Spinal cord (tissue), 9 donors: ENCODE measurements at regions not wholly inside any gene's neighbourhood (a gene's known extent, or its start where the extent isn't known, plus 50 kb on each side); places are given as distances from the start of the nearest gene placed in this dataset.

ENCODE experiments used
- DNase-seq, 6 donors: peaks; one replicate each; pipeline versions ENCODE4 v3.0.0 to v3.0.0-alpha.2; 2013 to 2015; ENCODE audit warnings: low spot score in 6 of 6, low read depth in 4 of 6
- H3K27ac ChIP-seq: one replicate; pipeline ENCODE4 v1.5.1; 2013; ENCODE audit warnings: low read depth, low read length, control low read depth
- H3K27me3 ChIP-seq: one replicate; pipeline ENCODE4 v1.6.1; 2013; ENCODE audit warnings: low read length; ENCODE audit not compliant: control insufficient read depth, insufficient read depth
- H3K36me3 ChIP-seq: one replicate; pipeline ENCODE4 v1.6.1; 2013; ENCODE audit warnings: low read length; ENCODE audit not compliant: control insufficient read depth, insufficient read depth
- H3K4me1 ChIP-seq: one replicate; pipeline ENCODE4 v1.6.1; 2013; ENCODE audit warnings: low read length; ENCODE audit not compliant: control insufficient read depth, insufficient read depth
- H3K4me3 ChIP-seq: one replicate; pipeline ENCODE4 v1.5.1; 2013; ENCODE audit warnings: low read depth, low read length, control low read depth
- H3K9me3 ChIP-seq: one replicate; pipeline ENCODE4 v1.6.1; 2013; ENCODE audit warnings: low read length; ENCODE audit not compliant: control insufficient read depth, insufficient read depth
- WGBS: methylation state at CpG from one replicate; pipeline ENCODE4 v1.1.5; 2013; ENCODE audit warnings: missing lambda C conversion rate; ENCODE audit not compliant: insufficient coverage; 5-methylcytosine and 5-hydroxymethylcytosine counted together
- donor health status: healthy.

DNA sequence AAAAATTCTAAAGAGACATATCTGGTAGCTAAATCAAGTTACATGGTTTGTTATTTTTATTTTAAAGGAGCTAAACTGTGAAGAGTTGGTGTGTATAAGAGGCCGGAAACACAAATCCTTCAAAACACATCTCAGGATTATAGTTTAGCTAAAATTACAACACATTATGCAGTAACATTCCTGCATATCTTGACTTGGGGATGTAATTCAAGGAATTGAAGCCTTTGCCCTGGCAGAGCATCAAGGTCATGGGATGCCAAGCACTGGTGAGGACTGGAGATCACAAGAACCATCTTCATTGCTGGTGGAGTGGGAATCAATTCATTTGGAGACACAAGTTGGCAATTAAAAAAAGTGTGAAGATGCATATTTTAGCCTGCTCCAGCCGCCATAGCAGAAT is 86.8 kb upstream of the LSM6 start:
- no peak for DNase-seq
- no peak overlapping the region for H3K4me3 ChIP-seq
- no peaks in the 10 kb centered on the region for H3K4me1 ChIP-seq
- no CpG with 5 or more reads among the region's 2 CpGs for whole genome bisulfite sequencing
- no peaks in the 10 kb centered on the region for H3K9me3 ChIP-seq
- H3K36me3 ChIP-seq: no peaks in the 10 kb centered on the region
- no peaks in the 10 kb centered on the region for H3K27me3 ChIP-seq
- H3K27ac ChIP-seq: no peak overlapping the region

DNA sequence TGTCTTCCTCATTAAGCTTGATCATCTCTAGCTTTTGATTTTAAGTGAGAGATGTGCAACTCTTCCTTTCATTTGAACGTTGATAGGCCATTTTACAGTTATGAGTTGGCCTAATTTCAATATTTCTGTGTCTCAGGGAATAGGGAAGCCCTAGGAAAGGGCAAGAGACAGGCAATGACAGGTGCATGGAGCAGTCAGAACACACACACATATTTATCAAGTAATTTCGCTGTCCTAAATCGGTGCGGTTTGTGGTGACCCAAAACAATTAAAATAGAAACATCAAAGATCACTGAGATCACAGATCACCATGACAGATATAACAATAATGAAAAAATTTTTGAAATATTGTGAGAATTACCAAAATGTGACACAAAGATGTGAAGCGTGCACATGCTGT is 87.7 kb upstream of the LSM6 start:
- Histone ChIP-seq H3K4me1 (no peaks in the 10 kb centered on the region), H3K27ac (no peak overlapping the region), H3K27me3 (no peaks in the 10 kb centered on the region), H3K9me3 (no peaks in the 10 kb centered on the region), H3K4me3 (no peak overlapping the region), H3K36me3 (no peaks in the 10 kb centered on the region)
- WGBS: 90% methylated on average over 2 of the region's 5 CpGs
- DNase-seq: no peak

DNA sequence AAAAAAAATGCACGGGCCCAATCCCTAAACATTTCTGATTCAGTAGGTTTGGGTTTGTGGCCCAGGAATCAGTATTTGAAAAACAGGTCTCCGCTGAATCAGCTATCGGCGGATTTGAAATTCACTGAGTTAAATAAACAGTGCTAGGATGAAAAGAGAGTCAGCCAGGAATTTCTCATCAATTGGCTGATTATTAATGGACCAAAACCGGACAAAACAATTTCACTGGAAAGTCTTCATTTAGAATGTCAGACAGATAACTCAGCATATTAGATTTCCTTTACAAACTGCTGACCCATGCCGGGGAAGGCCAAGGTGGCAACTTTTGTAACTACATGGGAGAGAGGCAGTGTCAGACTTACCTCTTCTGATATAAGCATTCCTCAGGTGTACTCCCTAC is 99.4 kb upstream of the LSM6 start:
- Histone ChIP-seq H3K9me3 (no peaks in the 10 kb centered on the region), H3K4me3 (no peak overlapping the region), H3K4me1 (no peaks in the 10 kb centered on the region), H3K27me3 (no peaks in the 10 kb centered on the region), H3K36me3 (no peaks in the 10 kb centered on the region), H3K27ac (no peak overlapping the region)
- DNase-seq: no peak
- WGBS: 100% methylated on average over 4 of the region's 6 CpGs

DNA sequence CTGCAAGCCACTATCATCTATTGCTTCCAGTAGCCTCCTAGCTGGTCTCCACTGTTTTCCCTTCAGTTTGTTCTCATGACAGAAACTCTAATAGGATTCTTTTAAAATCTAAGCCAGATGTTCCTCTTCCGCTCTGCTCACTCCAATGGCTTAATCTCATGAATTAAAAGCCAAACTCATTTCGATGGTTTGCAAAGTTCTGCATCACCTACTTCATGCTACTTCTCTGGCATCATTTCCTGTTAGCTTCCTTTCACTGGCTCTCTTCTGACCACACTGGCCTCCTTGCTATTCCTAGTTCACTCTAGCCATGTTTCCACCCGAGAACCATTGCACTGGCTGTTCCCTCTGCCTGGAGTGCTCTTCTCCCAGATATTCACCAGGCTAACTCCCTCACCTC is 102.0 kb upstream of the LSM6 start:
- no peaks in the 10 kb centered on the region for H3K27me3 ChIP-seq
- no peaks in the 10 kb centered on the region for H3K36me3 ChIP-seq
- H3K27ac ChIP-seq: no peak overlapping the region
- no peaks in the 10 kb centered on the region for H3K4me1 ChIP-seq
- DNase-seq: no peak
- WGBS: 85% methylated on average over 3 of the region's 3 CpGs
- no peaks in the 10 kb centered on the region for H3K9me3 ChIP-seq
- H3K4me3 ChIP-seq: no peak overlapping the region

DNA sequence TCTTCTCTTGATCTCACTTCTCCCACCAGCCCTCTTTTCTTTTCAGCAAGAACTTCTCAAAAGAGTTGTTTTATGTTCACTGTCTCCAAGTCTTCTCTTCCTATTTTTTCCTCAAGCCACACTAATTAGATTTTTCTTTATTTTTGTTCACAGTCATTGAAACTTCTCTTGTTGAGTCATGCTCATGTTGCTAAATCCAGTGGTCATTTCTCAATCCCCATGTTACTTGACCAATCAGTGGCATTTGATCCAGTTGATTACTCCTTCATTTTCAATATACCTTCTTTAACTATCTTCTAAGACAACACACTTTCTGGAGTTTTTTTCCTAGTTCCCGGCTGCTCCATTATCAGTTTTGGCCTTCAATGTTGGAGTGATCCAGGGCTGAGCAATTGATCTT is 103.1 kb upstream of the LSM6 start:
- no peaks in the 10 kb centered on the region for H3K36me3 ChIP-seq
- no peaks in the 10 kb centered on the region for H3K9me3 ChIP-seq
- no peaks in the 10 kb centered on the region for H3K27me3 ChIP-seq
- H3K4me1 ChIP-seq: no peaks in the 10 kb centered on the region
- no peak overlapping the region for H3K27ac ChIP-seq
- 83% methylated on average over 1 of the region's 1 CpG for WGBS
- H3K4me3 ChIP-seq: no peak overlapping the region
- DNase-seq: no peak

DNA sequence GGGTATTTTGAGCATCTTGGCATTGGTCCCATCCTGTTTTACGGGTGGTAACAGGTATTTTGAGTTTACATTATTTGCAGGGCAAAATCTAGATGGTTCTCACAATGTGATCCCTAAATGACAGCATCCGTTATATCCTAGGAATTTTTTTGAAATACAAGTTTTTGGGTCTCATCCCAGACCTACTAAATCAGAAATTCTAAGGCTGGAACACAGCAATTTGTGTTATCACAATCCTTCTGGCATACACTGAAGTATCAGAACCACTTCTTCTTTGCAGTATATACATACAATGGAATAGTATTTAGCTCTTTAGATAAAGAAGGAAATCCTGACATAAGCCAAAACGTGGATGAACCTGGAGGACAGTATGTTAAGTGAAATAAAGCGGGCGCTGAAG is 104.1 kb upstream of the LSM6 start:
- H3K27ac ChIP-seq: no peak overlapping the region
- H3K4me1 ChIP-seq: no peaks in the 10 kb centered on the region
- no peak overlapping the region for H3K4me3 ChIP-seq
- 89% methylated on average over 1 of the region's 5 CpGs for WGBS
- H3K27me3 ChIP-seq: no peaks in the 10 kb centered on the region
- no peaks in the 10 kb centered on the region for H3K9me3 ChIP-seq
- H3K36me3 ChIP-seq: no peaks in the 10 kb centered on the region
- no peak for DNase-seq

DNA sequence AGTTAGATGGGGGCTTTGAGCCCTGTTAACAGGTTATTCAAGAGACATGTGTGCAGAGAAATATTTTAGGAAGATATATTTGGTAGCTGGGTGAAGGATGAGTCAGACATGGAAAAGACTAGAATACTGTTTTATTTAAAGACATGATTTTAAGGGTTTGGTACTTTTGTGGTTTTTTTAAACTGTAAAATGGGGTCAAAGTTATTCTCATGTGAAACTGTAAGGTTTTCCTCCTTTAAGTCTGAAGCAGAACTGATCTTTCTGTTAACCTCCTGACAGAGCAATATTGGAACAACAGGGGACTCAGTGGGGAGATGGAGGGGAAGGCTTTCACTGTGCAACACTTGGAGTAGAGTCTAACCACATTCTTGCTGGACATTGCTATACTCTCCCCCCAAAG is 112.4 kb upstream of the LSM6 start:
- H3K27ac ChIP-seq: no peak overlapping the region
- no peaks in the 10 kb centered on the region for H3K4me1 ChIP-seq
- no peak overlapping the region for H3K4me3 ChIP-seq
- H3K36me3 ChIP-seq: no peaks in the 10 kb centered on the region
- no peak for DNase-seq
- H3K27me3 ChIP-seq: no peaks in the 10 kb centered on the region
- no peaks in the 10 kb centered on the region for H3K9me3 ChIP-seq

DNA sequence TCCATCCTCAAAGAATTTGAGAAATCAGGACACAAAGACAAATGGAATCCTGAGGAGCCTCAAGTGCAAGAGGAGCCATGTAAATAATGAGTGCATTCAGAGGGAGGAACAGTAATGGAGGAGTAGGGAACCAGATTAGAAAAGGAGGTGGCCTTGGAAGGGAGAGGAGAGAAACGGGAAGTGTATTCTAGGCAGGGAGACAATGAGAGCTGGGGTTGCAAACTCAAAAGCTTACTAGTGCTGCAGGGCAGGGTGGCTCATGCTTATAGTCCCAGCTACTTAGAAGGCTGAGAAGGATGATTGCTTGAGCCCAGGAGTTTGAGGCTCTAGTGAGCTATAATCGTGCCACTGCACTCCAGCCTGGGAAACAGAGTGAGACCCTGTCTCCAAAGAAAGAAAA is 113.2 kb upstream of the LSM6 start:
- Histone ChIP-seq H3K9me3 (no peaks in the 10 kb centered on the region), H3K4me1 (no peaks in the 10 kb centered on the region), H3K27ac (no peak overlapping the region), H3K27me3 (no peaks in the 10 kb centered on the region), H3K36me3 (no peaks in the 10 kb centered on the region), H3K4me3 (no peak overlapping the region)
- no peak for DNase-seq
- WGBS: 95% methylated on average over 2 of the region's 2 CpGs

DNA sequence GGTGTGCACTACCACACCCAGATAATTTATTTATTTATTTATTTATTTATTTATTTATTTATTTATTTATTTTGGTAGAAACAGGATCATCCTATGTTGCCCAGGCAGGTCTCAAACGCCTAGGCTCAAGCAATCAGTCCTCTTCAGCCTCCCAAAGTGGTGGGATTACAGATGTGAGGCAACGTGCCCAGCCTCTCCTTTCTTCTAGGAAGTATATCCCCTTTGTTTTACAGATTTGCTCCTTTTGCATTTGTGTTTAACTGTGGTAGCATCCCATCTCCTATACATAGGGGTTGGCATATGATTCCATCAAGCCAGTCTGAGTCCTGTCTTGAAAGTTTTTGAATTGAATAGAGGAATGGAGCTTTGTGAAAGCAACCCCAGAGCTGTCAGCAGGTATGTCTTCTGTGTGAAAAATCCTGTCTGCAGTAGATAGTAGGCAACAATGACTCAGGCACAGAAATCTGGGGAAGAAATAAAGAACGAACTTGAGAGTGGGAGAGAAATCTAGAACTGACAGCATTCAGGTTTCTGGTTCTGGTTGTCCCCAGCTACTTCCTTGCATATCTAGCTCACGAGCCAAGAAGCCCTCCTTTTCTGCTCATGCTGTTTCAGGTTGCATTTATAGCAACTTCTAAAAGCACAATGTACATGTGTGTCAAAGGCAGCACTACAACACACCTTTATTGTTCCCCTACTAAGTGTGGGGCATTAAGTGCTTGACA is 113.7 kb upstream of the LSM6 start:
- Histone ChIP-seq H3K36me3 (no peaks in the 10 kb centered on the region), H3K9me3 (no peaks in the 10 kb centered on the region), H3K27ac (no peak overlapping the region), H3K4me3 (no peak overlapping the region), H3K27me3 (no peaks in the 10 kb centered on the region), H3K4me1 (no peaks in the 10 kb centered on the region)
- WGBS: 100% methylated on average over 1 of the region's 4 CpGs
- no peak for DNase-seq

DNA sequence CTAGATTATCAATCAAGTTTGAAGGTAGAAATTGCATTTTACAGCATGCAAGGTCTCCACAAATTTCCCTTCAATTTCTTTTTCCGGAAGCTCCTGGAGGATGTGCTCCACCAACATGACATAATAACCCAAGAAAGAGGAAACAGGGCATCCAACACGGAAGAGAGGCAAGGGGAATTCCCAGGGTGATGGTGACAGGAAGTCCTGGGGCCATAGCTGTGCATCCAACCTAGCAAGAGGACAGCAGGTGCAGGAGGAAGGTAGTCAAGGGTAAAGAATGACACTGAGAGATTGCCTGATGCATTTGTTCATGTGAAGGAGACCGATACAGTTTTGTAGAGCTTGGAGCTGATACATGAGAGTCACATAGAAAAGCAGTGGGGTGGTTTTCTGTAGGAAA is 115.7 kb upstream of the LSM6 start:
- WGBS: 40% methylated on average over 1 of the region's 3 CpGs
- no peaks in the 10 kb centered on the region for H3K27me3 ChIP-seq
- no peaks in the 10 kb centered on the region for H3K36me3 ChIP-seq
- no peaks in the 10 kb centered on the region for H3K9me3 ChIP-seq
- no peak overlapping the region for H3K27ac ChIP-seq
- H3K4me3 ChIP-seq: no peak overlapping the region
- H3K4me1 ChIP-seq: no peaks in the 10 kb centered on the region
- no peak for DNase-seq
